A549 (cell line): ENCODE measurements at regions not wholly inside any gene's neighbourhood (a gene's known extent, or its start where the extent isn't known, plus 50 kb on each side); places are given as distances from the start of the nearest gene placed in this dataset.

Source experiments
- BCL3 ChIP-seq: fragments of >200 bp; sonication (Bioruptor Twin); formaldehyde crosslinking; IDR thresholded peaks from 3 replicates; pipeline ENCODE4 v1.6.1; 2016
- CTCF ChIP-seq: fragments of >200 bp; sonication (Bioruptor Twin); formaldehyde crosslinking; IDR thresholded peaks from 3 replicates; pipeline ENCODE4 v1.5.1; 2016
- FOSL2 ChIP-seq, 2 experiments: fragments of 450-650 bp in 1 of 2; fragments of >200 bp in 1 of 2; sonication (Bioruptor Twin) in 1 of 2; formaldehyde crosslinking; IDR thresholded peaks; 2 replicates each; pipeline versions ENCODE4 v1.5.0 to v1.6.1; 2016 to 2020; ENCODE audit warnings: mild to moderate bottlenecking in 1 of 2, moderate library complexity in 1 of 2
- KDM1A ChIP-seq: fragments of 200-600 bp; sonication (generic); IDR thresholded peaks from 2 replicates; pipeline ENCODE4 v1.6.1; 2016; ENCODE audit warnings: low read depth, mild to moderate bottlenecking
- NPAS2 ChIP-seq: fragments of 250-450 bp; sonication (Bioruptor Pico); IDR thresholded peaks from 2 replicates; pipeline ENCODE4 v1.8.0; 2022; ENCODE audit warnings: mild to moderate bottlenecking, moderate library complexity, borderline replicate concordance
- NR3C1 ChIP-seq: fragments of >200 bp; sonication (Bioruptor Twin); formaldehyde crosslinking; IDR thresholded peaks from 3 replicates; pipeline ENCODE4 v1.6.1; 2017
- PBX3 ChIP-seq: IDR thresholded peaks from 2 replicates; pipeline ENCODE4 v1.6.1; 2012
- POLR2A ChIP-seq: IDR thresholded peaks from 2 replicates; pipeline ENCODE4 v1.6.1; 2012; ENCODE audit warnings: mild to moderate bottlenecking, low read length
- RFX5 ChIP-seq: fragments of 450-650 bp; IDR thresholded peaks from 2 replicates; pipeline ENCODE4 v1.7.1; 2014; ENCODE audit warnings: antibody characterized with exemption, mild to moderate bottlenecking, moderate library complexity
- SMC3 ChIP-seq: fragments of >200 bp; sonication (Bioruptor Twin); formaldehyde crosslinking; IDR thresholded peaks from 3 replicates; pipeline ENCODE4 v1.6.1; 2018; ENCODE audit warnings: inconsistent platforms
- TFCP2L1 ChIP-seq: fragments of 250-450 bp; sonication (Bioruptor Pico); IDR thresholded peaks from 2 replicates; pipeline ENCODE4 v1.5.0; 2021; ENCODE audit warnings: mild to moderate bottlenecking
- TF ChIP-seq, protein P1 (sequence below): IDR thresholded peaks from 2 replicates; pipeline ENCODE4 v1.6.1; 2012
- TF ChIP-seq, protein P2 (sequence below): fragments of 200-600 bp; sonication (generic); IDR thresholded peaks from 2 replicates; pipeline ENCODE4 v1.6.1; 2016; ENCODE audit warnings: antibody characterized with exemption, mild to moderate bottlenecking, moderate library complexity
- TF ChIP-seq, protein P3 (sequence below): fragments of 450-650 bp; IDR thresholded peaks from 2 replicates; pipeline ENCODE4 v1.6.1; 2014; ENCODE audit warnings: antibody characterized with exemption

DNA sequence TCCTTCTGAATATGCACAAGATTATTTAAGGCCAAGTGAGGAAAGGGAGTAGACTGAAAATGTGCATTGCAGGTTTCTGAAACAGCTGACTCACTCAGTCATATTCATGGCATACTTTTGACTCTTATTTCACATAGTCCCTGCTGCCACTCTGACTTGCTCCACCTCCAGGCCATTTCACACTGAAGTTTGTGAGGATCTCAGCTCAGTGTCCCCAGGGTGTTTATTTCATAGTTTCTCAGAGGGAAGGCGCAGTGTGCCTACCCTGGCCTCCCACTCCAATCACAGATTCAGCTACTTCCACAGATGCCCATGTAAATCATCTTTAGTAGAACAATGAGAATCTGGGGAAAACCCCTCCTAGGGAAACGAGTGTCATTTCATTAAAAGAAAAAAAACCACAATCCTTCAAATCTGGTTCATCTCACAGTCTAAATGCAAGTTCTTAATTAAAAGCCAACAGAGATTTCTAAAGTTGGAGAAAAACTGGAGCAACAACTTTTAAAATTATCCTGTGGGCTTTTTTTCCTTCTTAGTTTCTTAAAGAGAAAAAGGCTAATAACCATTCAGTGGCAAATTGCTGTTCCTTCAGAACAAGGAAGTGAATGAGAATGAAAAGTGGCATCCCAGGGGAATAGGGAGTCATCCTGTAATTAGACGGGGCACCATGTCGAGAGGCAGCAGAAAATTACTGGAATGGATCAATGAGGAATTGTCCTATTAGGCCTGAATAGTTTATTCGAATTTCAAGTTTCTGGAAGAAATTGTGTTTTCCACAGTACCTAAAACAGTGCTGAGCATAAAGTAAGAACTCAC is 133.6 kb downstream of the TFAP2B start:
- TF ChIP-seq KDM1A (no peak), SMC3 (no peak), CTCF (no peak), FOSL2 (IDR thresholded peaks at IDR 0.05) (no peak), FOSL2 (CRISPR knock-in tag; IDR thresholded peaks at IDR 0.05) (no peak), NPAS2 (CRISPR knock-in tag) (no peak), PBX3 (no peak), POLR2A (no peak), NR3C1 (no peak), TFCP2L1 (no peak), RFX5 (no peak), BCL3 (no peak)
- TF ChIP-seq, protein P1, sequence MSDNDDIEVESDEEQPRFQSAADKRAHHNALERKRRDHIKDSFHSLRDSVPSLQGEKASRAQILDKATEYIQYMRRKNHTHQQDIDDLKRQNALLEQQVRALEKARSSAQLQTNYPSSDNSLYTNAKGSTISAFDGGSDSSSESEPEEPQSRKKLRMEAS = no peak
- TF ChIP-seq, protein P2, sequence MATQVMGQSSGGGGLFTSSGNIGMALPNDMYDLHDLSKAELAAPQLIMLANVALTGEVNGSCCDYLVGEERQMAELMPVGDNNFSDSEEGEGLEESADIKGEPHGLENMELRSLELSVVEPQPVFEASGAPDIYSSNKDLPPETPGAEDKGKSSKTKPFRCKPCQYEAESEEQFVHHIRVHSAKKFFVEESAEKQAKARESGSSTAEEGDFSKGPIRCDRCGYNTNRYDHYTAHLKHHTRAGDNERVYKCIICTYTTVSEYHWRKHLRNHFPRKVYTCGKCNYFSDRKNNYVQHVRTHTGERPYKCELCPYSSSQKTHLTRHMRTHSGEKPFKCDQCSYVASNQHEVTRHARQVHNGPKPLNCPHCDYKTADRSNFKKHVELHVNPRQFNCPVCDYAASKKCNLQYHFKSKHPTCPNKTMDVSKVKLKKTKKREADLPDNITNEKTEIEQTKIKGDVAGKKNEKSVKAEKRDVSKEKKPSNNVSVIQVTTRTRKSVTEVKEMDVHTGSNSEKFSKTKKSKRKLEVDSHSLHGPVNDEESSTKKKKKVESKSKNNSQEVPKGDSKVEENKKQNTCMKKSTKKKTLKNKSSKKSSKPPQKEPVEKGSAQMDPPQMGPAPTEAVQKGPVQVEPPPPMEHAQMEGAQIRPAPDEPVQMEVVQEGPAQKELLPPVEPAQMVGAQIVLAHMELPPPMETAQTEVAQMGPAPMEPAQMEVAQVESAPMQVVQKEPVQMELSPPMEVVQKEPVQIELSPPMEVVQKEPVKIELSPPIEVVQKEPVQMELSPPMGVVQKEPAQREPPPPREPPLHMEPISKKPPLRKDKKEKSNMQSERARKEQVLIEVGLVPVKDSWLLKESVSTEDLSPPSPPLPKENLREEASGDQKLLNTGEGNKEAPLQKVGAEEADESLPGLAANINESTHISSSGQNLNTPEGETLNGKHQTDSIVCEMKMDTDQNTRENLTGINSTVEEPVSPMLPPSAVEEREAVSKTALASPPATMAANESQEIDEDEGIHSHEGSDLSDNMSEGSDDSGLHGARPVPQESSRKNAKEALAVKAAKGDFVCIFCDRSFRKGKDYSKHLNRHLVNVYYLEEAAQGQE = no peak
- TF ChIP-seq, protein P3, sequence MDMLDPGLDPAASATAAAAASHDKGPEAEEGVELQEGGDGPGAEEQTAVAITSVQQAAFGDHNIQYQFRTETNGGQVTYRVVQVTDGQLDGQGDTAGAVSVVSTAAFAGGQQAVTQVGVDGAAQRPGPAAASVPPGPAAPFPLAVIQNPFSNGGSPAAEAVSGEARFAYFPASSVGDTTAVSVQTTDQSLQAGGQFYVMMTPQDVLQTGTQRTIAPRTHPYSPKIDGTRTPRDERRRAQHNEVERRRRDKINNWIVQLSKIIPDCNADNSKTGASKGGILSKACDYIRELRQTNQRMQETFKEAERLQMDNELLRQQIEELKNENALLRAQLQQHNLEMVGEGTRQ = no peak
